SK-N-SH treated with all-trans-retinoic acid at 6 μM for 48 hours (cell line): ENCODE measurements at regions not wholly inside any gene's neighbourhood (a gene's known extent, or its start where the extent isn't known, plus 50 kb on each side); places are given as distances from the start of the nearest gene placed in this dataset.
"Not testable (repeated sequence)": the region's sequence is repeated elsewhere in the genome, so short reads cannot be mapped to it uniquely, and the experiment has no call there.

ENCODE experiments used
- ARNTL ChIP-seq: fragments of 450-650 bp; formaldehyde crosslinking; IDR thresholded peaks from 2 replicates; pipeline ENCODE4 v1.5.0; 2020; ENCODE audit warnings: low read depth, mild to moderate bottlenecking, moderate library complexity, borderline replicate concordance
- CREB5 ChIP-seq: fragments of 250-450 bp; sonication (Bioruptor Pico); IDR thresholded peaks from 2 replicates; pipeline ENCODE4 v1.5.1; 2020; ENCODE audit warnings: low read depth, mild to moderate bottlenecking, moderate library complexity
- ESRRG ChIP-seq: fragments of 250-450 bp; sonication (Bioruptor Pico); IDR thresholded peaks from 2 replicates; pipeline ENCODE4 v1.6.1; 2021; ENCODE audit warnings: mild to moderate bottlenecking
- OSR1 ChIP-seq: fragments of 250-450 bp; sonication (Bioruptor Pico); IDR thresholded peaks from 2 replicates; pipeline ENCODE4 v1.8.0; 2022; ENCODE audit warnings: moderate library complexity, mild to moderate bottlenecking, inconsistent platforms
- PPARA ChIP-seq: fragments of 250-450 bp; sonication (Bioruptor Pico); IDR thresholded peaks from 2 replicates; pipeline ENCODE4 v1.5.0; 2020; ENCODE audit warnings: mild to moderate bottlenecking, borderline replicate concordance
- ZFP30 ChIP-seq: fragments of 450-650 bp; formaldehyde crosslinking; IDR thresholded peaks from 2 replicates; pipeline ENCODE4 v1.5.0; 2022; ENCODE audit warnings: mild to moderate bottlenecking, moderate library complexity
- ZNF565 ChIP-seq: fragments of 450-650 bp; formaldehyde crosslinking; conservative IDR thresholded peaks from 2 replicates; pipeline ENCODE4 v1.5.0; 2020; ENCODE audit warnings: low read depth, mild to moderate bottlenecking, moderate library complexity
- ZNF70 ChIP-seq: fragments of 450-650 bp; formaldehyde crosslinking; IDR thresholded peaks from 2 replicates; pipeline ENCODE4 v1.5.0; 2020; ENCODE audit warnings: mild to moderate bottlenecking, moderate library complexity
- TF ChIP-seq, protein P1 (sequence below): fragments of 250-450 bp; sonication (Bioruptor Pico); IDR thresholded peaks from 2 replicates; pipeline ENCODE4 v1.8.0; 2020; ENCODE audit warnings: mild to moderate bottlenecking, moderate library complexity, borderline replicate concordance

DNA sequence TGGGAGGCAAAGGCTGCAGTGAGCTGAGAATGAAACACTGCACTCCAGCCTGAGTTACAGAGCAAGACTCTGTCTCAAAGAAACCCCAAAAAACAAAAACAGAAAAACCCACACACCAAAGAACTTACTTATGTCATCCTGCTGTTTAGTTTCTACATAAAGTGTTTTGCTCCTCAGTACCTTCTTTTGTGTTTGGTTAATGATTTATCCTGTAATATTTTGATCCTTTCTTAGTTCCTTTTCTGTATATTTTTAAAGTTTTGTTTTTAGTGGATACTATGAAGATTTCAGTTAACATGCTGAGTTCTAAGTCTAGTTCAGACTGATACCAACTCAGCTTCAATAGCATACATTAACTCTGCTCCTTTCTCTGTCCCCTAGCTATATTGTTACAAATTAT lies 149.8 kb upstream of the PTPN20 start:
- TF ChIP-seq CREB5; ZNF70; ZFP30 (CRISPR knock-in tag); OSR1 (CRISPR knock-in tag); ARNTL (CRISPR knock-in tag); ESRRG; ZNF565 (CRISPR knock-in tag); PPARA: not testable (repeated sequence)
- TF ChIP-seq, protein P1, sequence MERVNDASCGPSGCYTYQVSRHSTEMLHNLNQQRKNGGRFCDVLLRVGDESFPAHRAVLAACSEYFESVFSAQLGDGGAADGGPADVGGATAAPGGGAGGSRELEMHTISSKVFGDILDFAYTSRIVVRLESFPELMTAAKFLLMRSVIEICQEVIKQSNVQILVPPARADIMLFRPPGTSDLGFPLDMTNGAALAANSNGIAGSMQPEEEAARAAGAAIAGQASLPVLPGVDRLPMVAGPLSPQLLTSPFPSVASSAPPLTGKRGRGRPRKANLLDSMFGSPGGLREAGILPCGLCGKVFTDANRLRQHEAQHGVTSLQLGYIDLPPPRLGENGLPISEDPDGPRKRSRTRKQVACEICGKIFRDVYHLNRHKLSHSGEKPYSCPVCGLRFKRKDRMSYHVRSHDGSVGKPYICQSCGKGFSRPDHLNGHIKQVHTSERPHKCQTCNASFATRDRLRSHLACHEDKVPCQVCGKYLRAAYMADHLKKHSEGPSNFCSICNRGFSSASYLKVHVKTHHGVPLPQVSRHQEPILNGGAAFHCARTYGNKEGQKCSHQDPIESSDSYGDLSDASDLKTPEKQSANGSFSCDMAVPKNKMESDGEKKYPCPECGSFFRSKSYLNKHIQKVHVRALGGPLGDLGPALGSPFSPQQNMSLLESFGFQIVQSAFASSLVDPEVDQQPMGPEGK: not testable (repeated sequence)
